PFSK-1 (cell line): ENCODE measurements at regions not wholly inside any gene's neighbourhood (a gene's known extent, or its start where the extent isn't known, plus 50 kb on each side); places are given as distances from the start of the nearest gene placed in this dataset.

Source experiments
- POLR2AphosphoS5 ChIP-seq: IDR thresholded peaks from 2 replicates; pipeline ENCODE4 v1.6.1; 2012; ENCODE audit warnings: low read depth, mild to moderate bottlenecking, control low read depth, low read length, moderate library complexity
- REST ChIP-seq, 2 experiments: IDR thresholded peaks; 2 replicates each; pipeline versions ENCODE4 v1.6.1 to v1.8.0; 2011 to 2012; ENCODE audit warnings: low read depth in 2 of 2, low read length in 2 of 2, control low read depth in 1 of 2, inconsistent platforms in 1 of 2, mild to moderate bottlenecking in 1 of 2, moderate library complexity in 1 of 2; ENCODE audit not compliant: insufficient read depth in 1 of 2

GRCh38 chr6:92408350-92408749 lies 1011.0 kb downstream of the EPHA7 start:
- TF ChIP-seq REST (IDR thresholded peaks at IDR 0.05; ENCODE audit: insufficient read depth in 1 of 2, low read depth in 2 of 2, low read length in 2 of 2): no peak
- TF ChIP-seq POLR2AphosphoS5: no peak
